ENCODE measurements at regions not wholly inside any gene's neighbourhood (a gene's known extent, or its start where the extent isn't known, plus 50 kb on each side); places are given as distances from the start of the nearest gene placed in this dataset.

DNA sequence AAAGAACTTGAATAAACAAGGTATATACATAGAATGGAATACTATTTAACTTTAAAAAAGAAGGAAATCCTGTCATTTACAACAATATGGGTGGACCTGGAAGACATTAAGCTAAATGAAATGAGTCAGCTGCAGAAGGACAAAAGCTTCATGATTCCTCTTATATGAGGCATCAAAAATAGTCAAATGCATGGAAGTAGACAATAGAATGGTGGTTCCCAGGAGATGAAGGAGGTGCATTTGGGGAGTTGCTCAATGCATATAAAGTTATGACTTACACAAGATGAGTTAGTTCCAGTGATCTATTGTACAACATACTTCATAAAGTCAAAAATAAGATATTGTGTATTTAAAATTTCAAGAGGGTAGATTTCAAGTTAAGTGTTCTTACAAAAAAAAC, 426.1 kb upstream of the UBE2E3 start:
- TF ChIP-seq CTCF (conservative IDR thresholded peaks at IDR 0.05 in 1 of 2, IDR thresholded peaks at IDR 0.05 in 1 of 2; ENCODE audit: extremely low read depth in 1 of 2, insufficient read depth in 1 of 2, low read depth in 1 of 2, low read length in 2 of 2) (no peak), EZH2 (IDR thresholded peaks at IDR 0.05; ENCODE audit: borderline replicate concordance, low read length) (no peak)

All from mammary epithelial cell (primary cell).